ENCODE measurements at regions not wholly inside any gene's neighbourhood (a gene's known extent, or its start where the extent isn't known, plus 50 kb on each side); places are given as distances from the start of the nearest gene placed in this dataset.

DNA sequence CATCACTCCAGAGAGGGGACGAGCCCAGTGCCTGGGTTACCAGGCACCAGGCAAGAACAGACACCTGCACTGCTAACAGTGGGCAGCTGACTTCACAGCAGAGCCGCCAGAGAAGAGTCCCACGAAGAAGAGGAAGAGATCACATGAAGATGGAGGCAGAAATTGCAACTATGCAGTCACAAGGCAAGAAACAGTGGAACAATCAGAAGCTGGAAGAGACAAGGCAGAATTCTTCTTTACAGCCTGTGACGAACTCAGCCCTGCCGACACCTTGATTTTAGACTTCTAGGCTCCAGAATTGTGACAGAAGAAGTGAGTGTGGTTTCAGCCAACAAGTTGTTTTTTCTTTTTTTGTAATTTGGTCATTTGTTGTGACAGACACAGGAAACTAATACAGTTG lies 59.2 kb downstream of the IL12A start:
- TF ChIP-seq, protein P1, sequence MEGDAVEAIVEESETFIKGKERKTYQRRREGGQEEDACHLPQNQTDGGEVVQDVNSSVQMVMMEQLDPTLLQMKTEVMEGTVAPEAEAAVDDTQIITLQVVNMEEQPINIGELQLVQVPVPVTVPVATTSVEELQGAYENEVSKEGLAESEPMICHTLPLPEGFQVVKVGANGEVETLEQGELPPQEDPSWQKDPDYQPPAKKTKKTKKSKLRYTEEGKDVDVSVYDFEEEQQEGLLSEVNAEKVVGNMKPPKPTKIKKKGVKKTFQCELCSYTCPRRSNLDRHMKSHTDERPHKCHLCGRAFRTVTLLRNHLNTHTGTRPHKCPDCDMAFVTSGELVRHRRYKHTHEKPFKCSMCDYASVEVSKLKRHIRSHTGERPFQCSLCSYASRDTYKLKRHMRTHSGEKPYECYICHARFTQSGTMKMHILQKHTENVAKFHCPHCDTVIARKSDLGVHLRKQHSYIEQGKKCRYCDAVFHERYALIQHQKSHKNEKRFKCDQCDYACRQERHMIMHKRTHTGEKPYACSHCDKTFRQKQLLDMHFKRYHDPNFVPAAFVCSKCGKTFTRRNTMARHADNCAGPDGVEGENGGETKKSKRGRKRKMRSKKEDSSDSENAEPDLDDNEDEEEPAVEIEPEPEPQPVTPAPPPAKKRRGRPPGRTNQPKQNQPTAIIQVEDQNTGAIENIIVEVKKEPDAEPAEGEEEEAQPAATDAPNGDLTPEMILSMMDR (IDR thresholded peaks at IDR 0.05 in 8 of 11, conservative IDR thresholded peaks at IDR 0.05 in 3 of 11), result no peak
- no peak for TF ChIP-seq POLR2A (IDR thresholded peaks at IDR 0.05)
- no peak for TF ChIP-seq POLR2AphosphoS5 (IDR thresholded peaks at IDR 0.05)

All from spleen (tissue), 7 donors.